Esophagus squamous epithelium (tissue), 5 donors: ENCODE measurements at regions not wholly inside any gene's neighbourhood (a gene's known extent, or its start where the extent isn't known, plus 50 kb on each side); places are given as distances from the start of the nearest gene placed in this dataset.

Experiments used
- DNase-seq: peaks from one replicate; lab custom pipeline; 2025; lab: John Stamatoyannopoulos, UW
- H3K27ac ChIP-seq, 4 donors: fragments of 200-600 bp; sonication (generic); one replicate each; pipeline ENCODE4 v1.5.1; 2016 to 2019; ENCODE audit warnings: mild to moderate bottlenecking in 1 of 4
- H3K27me3 ChIP-seq, 4 donors: fragments of 200-600 bp; sonication (generic); 1 replicate in 3 of 4; 2 replicates in 1 of 4; pipeline versions ENCODE4 v1.5.1 to v1.6.0; 2017 to 2021; ENCODE audit warnings: antibody characterized with exemption in 1 of 4
- H3K36me3 ChIP-seq, 3 donors: fragments of 200-600 bp; sonication (generic); one replicate each; pipeline ENCODE4 v1.5.1; 2016 to 2019
- H3K4me1 ChIP-seq, 3 donors: fragments of 200-600 bp; sonication (generic); one replicate each; pipeline ENCODE4 v1.5.1; 2017 to 2019
- H3K4me3 ChIP-seq, 4 donors: fragments of 200-600 bp; sonication (generic); 1 replicate in 3 of 4; 2 replicates in 1 of 4; pipeline ENCODE4 v1.5.1; 2016 to 2019; ENCODE audit warnings: mild to moderate bottlenecking in 2 of 4, moderate library complexity in 1 of 4
- H3K9me3 ChIP-seq, 3 donors: fragments of 200-600 bp; sonication (generic); one replicate each; pipeline ENCODE4 v1.5.1; 2016 to 2019
- POLR2A ChIP-seq, 4 donors: fragments of 450-650 bp; IDR thresholded peaks; one replicate each; pipeline ENCODE4 v1.6.1; 2017; ENCODE audit warnings: antibody characterized with exemption in 4 of 4, mild to moderate bottlenecking in 4 of 4, moderate library complexity in 3 of 4
- WGBS, 2 donors: methylation state at CpG; one replicate each; pipeline ENCODE4 v1.1.5; 2018; 5-methylcytosine and 5-hydroxymethylcytosine counted together
- intact Hi-C: fragments of 100-400 bp; cut with DNase I; formaldehyde crosslinking; loops from one replicate; pipeline ENCODE4 v1.15.0; 2022
- TF ChIP-seq, protein P1 (sequence below), 6 experiments: fragments of 450-650 bp in 4 of 6; fragments of 200-600 bp in 2 of 6; sonication (generic) in 2 of 6; IDR thresholded peaks; one replicate each; pipeline ENCODE4 v1.5.1; 2016 to 2019; ENCODE audit warnings: antibody characterized with exemption in 6 of 6, mild to moderate bottlenecking in 4 of 6, moderate library complexity in 4 of 6
- donor health status: DM: yes; HTN: yes; CAD: no.

DNA sequence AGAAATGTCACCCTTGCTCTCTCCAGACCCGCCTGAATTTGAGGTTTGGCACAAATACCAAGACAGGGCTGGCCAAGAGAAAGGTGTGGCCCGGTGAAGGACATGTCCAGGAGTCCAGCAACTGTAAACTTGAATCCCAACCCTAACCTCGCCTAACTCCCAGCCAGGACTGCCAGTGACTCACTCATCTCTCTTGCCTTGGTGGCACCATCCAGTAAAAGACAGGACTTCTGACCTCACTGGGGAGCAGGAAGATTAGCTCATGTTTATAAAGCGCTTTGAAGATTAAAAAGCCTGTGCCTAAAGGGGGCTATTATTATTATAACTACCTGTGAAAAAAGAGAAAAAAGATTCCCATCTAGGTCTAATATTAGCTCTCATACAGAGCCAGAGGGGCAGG is 335.3 kb downstream of the SOX9 start:
- Histone ChIP-seq H3K4me1 (peaks cover 0 to 28% (median 0%) of the 10 kb centered on the region in 3 donors), H3K27me3 (no peaks in the 10 kb centered on the region), H3K9me3 (no peaks in the 10 kb centered on the region), H3K36me3 (no peaks in the 10 kb centered on the region), H3K27ac (peak overlapping the region in 2 of 4 donors; percentile 30 to 50), H3K4me3 (no peak overlapping the region)
- DNase-seq: no peak
- intact Hi-C loops: no loop called here
- TF ChIP-seq, protein P1, sequence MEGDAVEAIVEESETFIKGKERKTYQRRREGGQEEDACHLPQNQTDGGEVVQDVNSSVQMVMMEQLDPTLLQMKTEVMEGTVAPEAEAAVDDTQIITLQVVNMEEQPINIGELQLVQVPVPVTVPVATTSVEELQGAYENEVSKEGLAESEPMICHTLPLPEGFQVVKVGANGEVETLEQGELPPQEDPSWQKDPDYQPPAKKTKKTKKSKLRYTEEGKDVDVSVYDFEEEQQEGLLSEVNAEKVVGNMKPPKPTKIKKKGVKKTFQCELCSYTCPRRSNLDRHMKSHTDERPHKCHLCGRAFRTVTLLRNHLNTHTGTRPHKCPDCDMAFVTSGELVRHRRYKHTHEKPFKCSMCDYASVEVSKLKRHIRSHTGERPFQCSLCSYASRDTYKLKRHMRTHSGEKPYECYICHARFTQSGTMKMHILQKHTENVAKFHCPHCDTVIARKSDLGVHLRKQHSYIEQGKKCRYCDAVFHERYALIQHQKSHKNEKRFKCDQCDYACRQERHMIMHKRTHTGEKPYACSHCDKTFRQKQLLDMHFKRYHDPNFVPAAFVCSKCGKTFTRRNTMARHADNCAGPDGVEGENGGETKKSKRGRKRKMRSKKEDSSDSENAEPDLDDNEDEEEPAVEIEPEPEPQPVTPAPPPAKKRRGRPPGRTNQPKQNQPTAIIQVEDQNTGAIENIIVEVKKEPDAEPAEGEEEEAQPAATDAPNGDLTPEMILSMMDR (IDR thresholded peaks at IDR 0.05): no peak
- TF ChIP-seq POLR2A (IDR thresholded peaks at IDR 0.05): no peak
- 36 to 78% methylated on average over 4 of the region's 4 CpGs for WGBS, 2 donors

DNA sequence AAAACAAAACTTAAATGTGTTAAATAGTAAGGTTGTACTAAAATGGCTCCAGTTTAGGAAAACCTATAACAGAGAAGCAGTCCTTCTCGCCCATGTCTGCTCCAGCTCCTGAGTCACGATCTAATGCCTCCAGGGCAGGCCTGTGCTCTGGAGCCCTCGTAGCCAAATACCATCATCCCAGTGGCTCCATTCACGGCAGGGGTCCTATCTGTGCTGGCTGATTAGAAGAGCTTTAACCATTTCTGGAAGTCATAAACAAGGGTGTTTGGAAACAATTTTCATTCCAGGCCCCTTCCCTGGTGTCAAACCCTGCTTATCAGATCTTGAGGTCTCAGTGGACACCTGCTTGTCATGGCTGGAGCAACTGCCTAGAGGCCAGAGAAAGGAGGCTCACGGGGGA is 336.9 kb downstream of the SOX9 start:
- H3K27me3 ChIP-seq: no peaks in the 10 kb centered on the region
- H3K36me3 ChIP-seq: no peaks in the 10 kb centered on the region
- no peaks in the 10 kb centered on the region for H3K9me3 ChIP-seq
- peak overlapping the region in 2 of 4 donors; percentile 59 to 93 for H3K27ac ChIP-seq
- no peak for DNase-seq
- 67 to 84% methylated on average over 4 of the region's 5 CpGs for WGBS, 2 donors
- intact Hi-C loops: no loop called here
- TF ChIP-seq POLR2A (IDR thresholded peaks at IDR 0.05): no peak
- TF ChIP-seq, protein P1 (IDR thresholded peaks at IDR 0.05): no peak
- H3K4me3 ChIP-seq: no peak overlapping the region
- peaks cover 0 to 41% (median 0%) of the 10 kb centered on the region in 3 donors for H3K4me1 ChIP-seq

DNA sequence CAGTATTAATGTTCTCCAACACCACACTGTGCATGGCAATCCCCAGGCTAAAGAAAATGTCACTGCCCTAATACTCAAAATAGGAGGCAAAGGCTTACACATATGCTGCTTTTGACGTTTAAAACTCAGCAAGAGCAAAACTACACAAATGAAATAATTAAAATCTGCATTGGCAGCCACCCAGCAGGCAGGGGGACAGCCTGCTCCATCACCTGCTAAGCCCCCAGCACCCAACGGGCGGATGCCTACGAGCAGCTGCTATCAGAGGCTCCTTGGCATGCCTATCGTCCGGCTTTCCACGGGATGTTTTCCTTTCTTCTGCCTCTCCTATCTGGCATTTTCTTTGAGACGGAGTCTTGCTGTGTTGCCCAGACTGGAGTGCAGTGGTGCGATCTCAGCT is 337.5 kb downstream of the SOX9 start:
- H3K4me3 ChIP-seq: no peak overlapping the region
- peaks cover 0 to 47% (median 0%) of the 10 kb centered on the region in 3 donors for H3K4me1 ChIP-seq
- H3K27ac ChIP-seq: peak overlapping the region; percentile 14 to 93 (median 42)
- no peaks in the 10 kb centered on the region for H3K27me3 ChIP-seq
- TF ChIP-seq, protein P1 (IDR thresholded peaks at IDR 0.05): no peak
- TF ChIP-seq POLR2A (IDR thresholded peaks at IDR 0.05): no peak
- no peak for DNase-seq
- 86 to 91% methylated on average over 9 of the region's 9 CpGs for WGBS, 2 donors
- no peaks in the 10 kb centered on the region for H3K9me3 ChIP-seq
- no peaks in the 10 kb centered on the region for H3K36me3 ChIP-seq
- intact Hi-C loops: no loop called here

DNA sequence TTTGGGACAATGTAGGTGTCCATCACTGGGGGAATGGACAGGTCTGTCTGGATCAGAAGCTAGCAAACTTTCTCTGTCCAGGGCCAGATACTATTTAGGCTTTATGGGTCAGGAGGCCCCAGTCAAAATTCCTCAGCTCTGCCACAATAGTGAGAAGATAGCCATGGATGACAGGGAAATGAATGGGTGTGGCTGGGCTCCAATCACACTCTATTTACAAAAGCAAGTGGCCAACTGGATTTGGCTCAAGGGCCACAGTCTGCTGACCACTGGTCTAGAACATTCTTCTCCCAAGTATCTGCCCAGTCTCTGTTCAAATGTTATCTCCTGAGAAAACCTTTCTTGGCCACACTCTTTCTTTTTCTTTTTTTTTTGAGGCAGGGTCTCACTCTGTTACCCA is 339.9 kb downstream of the SOX9 start:
- peak overlapping the region in 2 of 4 donors; percentile 93 for H3K27ac ChIP-seq
- no peaks in the 10 kb centered on the region for H3K27me3 ChIP-seq
- H3K4me1 ChIP-seq: peaks cover 0 to 66% (median 4%) of the 10 kb centered on the region in 3 donors
- no peak for TF ChIP-seq POLR2A (IDR thresholded peaks at IDR 0.05)
- TF ChIP-seq, protein P1 (IDR thresholded peaks at IDR 0.05): no peak
- H3K4me3 ChIP-seq: no peak overlapping the region
- no peak for DNase-seq
- intact Hi-C loops: no loop called here
- H3K36me3 ChIP-seq: no peaks in the 10 kb centered on the region
- no peaks in the 10 kb centered on the region for H3K9me3 ChIP-seq

DNA sequence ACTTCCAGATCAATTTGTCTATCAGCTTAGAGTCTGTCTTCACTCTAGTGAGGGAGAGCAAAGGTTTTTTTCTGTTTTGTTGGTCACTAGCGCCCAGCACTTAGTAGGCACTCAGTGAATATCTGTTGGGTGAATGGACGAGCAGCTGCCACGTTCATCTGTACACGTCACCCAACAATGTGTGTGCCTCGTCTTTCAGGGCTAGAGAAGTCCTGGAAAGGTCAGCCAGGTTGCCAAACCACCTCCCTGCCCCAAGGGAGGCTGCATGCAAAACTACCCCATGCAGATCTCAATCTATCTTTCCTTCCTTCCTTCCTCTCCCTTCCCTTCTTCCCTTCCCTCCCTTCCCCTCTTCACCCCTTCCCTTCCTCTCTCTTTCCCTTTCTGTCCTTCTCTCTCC is 340.9 kb downstream of the SOX9 start:
- H3K9me3 ChIP-seq: no peaks in the 10 kb centered on the region
- TF ChIP-seq POLR2A (IDR thresholded peaks at IDR 0.05): no peak
- TF ChIP-seq, protein P1 (IDR thresholded peaks at IDR 0.05): no peak
- H3K27me3 ChIP-seq: no peaks in the 10 kb centered on the region
- peaks cover 0 to 68% (median 4%) of the 10 kb centered on the region in 3 donors for H3K4me1 ChIP-seq
- intact Hi-C loops: no loop called here
- WGBS, 2 donors: 51 to 59% methylated on average over 5 of the region's 5 CpGs
- H3K36me3 ChIP-seq: no peaks in the 10 kb centered on the region
- H3K27ac ChIP-seq: peak overlapping the region in 3 of 4 donors; percentile 68 to 93 (median 93)
- no peak for DNase-seq
- H3K4me3 ChIP-seq: no peak overlapping the region
